ENCODE measurements at regions not wholly inside any gene's neighbourhood (a gene's known extent, or its start where the extent isn't known, plus 50 kb on each side); places are given as distances from the start of the nearest gene placed in this dataset.

DNA sequence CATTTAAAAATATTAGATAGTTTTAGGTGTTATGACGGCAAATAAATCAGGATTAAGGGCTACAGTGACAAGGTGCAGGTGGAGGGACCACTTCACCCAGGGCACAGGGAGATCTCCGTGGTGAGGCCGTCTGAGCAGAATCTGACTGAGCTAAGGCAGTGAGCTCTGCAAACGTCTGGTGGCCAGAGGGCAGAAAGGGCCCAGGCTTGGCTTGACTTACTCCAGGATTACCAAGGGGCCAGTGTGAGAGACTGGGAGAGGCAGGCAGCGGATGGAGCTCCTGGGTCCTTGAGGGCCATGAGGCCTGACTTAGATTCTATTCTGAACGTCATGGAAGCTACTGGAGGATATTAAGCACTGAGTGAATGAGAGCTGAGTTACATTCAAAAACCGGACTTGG is 125.9 kb upstream of the B3GAT1 start:
- TF ChIP-seq, protein P1, sequence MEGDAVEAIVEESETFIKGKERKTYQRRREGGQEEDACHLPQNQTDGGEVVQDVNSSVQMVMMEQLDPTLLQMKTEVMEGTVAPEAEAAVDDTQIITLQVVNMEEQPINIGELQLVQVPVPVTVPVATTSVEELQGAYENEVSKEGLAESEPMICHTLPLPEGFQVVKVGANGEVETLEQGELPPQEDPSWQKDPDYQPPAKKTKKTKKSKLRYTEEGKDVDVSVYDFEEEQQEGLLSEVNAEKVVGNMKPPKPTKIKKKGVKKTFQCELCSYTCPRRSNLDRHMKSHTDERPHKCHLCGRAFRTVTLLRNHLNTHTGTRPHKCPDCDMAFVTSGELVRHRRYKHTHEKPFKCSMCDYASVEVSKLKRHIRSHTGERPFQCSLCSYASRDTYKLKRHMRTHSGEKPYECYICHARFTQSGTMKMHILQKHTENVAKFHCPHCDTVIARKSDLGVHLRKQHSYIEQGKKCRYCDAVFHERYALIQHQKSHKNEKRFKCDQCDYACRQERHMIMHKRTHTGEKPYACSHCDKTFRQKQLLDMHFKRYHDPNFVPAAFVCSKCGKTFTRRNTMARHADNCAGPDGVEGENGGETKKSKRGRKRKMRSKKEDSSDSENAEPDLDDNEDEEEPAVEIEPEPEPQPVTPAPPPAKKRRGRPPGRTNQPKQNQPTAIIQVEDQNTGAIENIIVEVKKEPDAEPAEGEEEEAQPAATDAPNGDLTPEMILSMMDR (IDR thresholded peaks at IDR 0.05), result no peak
- TF ChIP-seq POLR2A (IDR thresholded peaks at IDR 0.05), result no peak

All from heart left ventricle (tissue), 13 donors.